MM.1S (cell line): ENCODE measurements at regions not wholly inside any gene's neighbourhood (a gene's known extent, or its start where the extent isn't known, plus 50 kb on each side); places are given as distances from the start of the nearest gene placed in this dataset.
"Not testable (repeated sequence)": the region's sequence is repeated elsewhere in the genome, so short reads cannot be mapped to it uniquely, and the experiment has no call there.

Experiments
- DNase-seq: peaks from one replicate; pipeline ENCODE4 v3.0.0-alpha.2; 2015
- H2AFZ ChIP-seq: fragments of 300-600 bp; sonication (generic); 2 replicates; pipeline ENCODE4 v1.6.0; 2016; ENCODE audit warnings: antibody characterized with exemption, low read length
- H3F3A ChIP-seq: fragments of 300-600 bp; sonication (generic); 2 replicates; pipeline ENCODE4 v1.6.1; 2016; ENCODE audit warnings: mild to moderate bottlenecking, antibody characterized with exemption, low read length, moderate library complexity, mixed read lengths; ENCODE audit not compliant: insufficient read depth
- H3K27ac ChIP-seq: fragments of 300-600 bp; sonication (generic); 2 replicates; pipeline ENCODE4 v1.5.1; 2016; ENCODE audit warnings: mild to moderate bottlenecking, low read length
- H3K27me3 ChIP-seq: fragments of 300-600 bp; sonication (generic); replicated peaks from 2 replicates; pipeline ENCODE4 v1.6.0; 2016; ENCODE audit warnings: low read length; ENCODE audit not compliant: insufficient read depth
- H3K36me3 ChIP-seq: fragments of 300-600 bp; sonication (generic); replicated peaks from 2 replicates; pipeline ENCODE4 v1.6.1; 2016; ENCODE audit warnings: mild to moderate bottlenecking, low read length, mixed read lengths; ENCODE audit not compliant: insufficient read depth
- H3K4me1 ChIP-seq: fragments of 300-600 bp; sonication (generic); 2 replicates; pipeline ENCODE4 v1.6.1; 2016; ENCODE audit warnings: low read length, mixed read lengths
- H3K4me2 ChIP-seq: fragments of 300-600 bp; sonication (generic); 2 replicates; pipeline ENCODE4 v1.6.0; 2016; ENCODE audit warnings: low read depth, low read length
- H3K4me3 ChIP-seq: fragments of 300-600 bp; sonication (generic); 2 replicates; pipeline ENCODE4 v1.5.1; 2016; ENCODE audit warnings: low read length, mixed read lengths
- H3K79me2 ChIP-seq: fragments of 300-600 bp; sonication (generic); 2 replicates; pipeline ENCODE4 v1.6.1; 2016; ENCODE audit warnings: mixed run types, low read length, mixed read lengths
- H3K9ac ChIP-seq: fragments of 300-600 bp; sonication (generic); 2 replicates; pipeline ENCODE4 v1.6.1; 2016; ENCODE audit warnings: low read length, mixed read lengths
- H3K9me2 ChIP-seq: fragments of 300-600 bp; sonication (generic); replicated peaks from 2 replicates; pipeline ENCODE4 v1.6.1; 2016; ENCODE audit warnings: mild to moderate bottlenecking, low read length, mixed read lengths; ENCODE audit not compliant: insufficient read depth
- H3K9me3 ChIP-seq: fragments of 300-600 bp; sonication (generic); replicated peaks from 2 replicates; pipeline ENCODE4 v1.6.1; 2016; ENCODE audit warnings: mild to moderate bottlenecking, low read length, mixed read lengths; ENCODE audit not compliant: insufficient read depth
- H4K20me1 ChIP-seq: fragments of 300-600 bp; sonication (generic); 2 replicates; pipeline ENCODE4 v1.6.1; 2016; ENCODE audit warnings: mild to moderate bottlenecking, low read length, moderate library complexity, mixed read lengths; ENCODE audit not compliant: insufficient read depth
- CTCF ChIP-seq: fragments of 300-600 bp; sonication (generic); IDR thresholded peaks from 2 replicates; pipeline ENCODE4 v1.5.1; 2016; ENCODE audit warnings: antibody characterized with exemption, low read length, mixed read lengths
- EZH2 ChIP-seq: fragments of 300-600 bp; sonication (generic); optimal IDR thresholded peaks from 2 replicates; pipeline ENCODE3; 2017; ENCODE audit warnings: low read depth, mild to moderate bottlenecking, antibody characterized with exemption, low read length, mixed read lengths
- EZH2phosphoT487 ChIP-seq: fragments of 300-600 bp; sonication (generic); IDR thresholded peaks from 2 replicates; pipeline ENCODE4 v1.6.1; 2018; ENCODE audit warnings: antibody characterized with exemption, low read length

- H3K9me3 ChIP-seq: no peaks in the 10 kb centered on the region
- no peaks in the 10 kb centered on the region for H3K36me3 ChIP-seq
- no peaks in the 10 kb centered on the region for H4K20me1 ChIP-seq
- H3K9ac ChIP-seq: no peak overlapping the region
- no peaks in the 10 kb centered on the region for H3K9me2 ChIP-seq
- DNase-seq: no peak
- no peak overlapping the region for H3K27ac ChIP-seq
- H3K4me3 ChIP-seq: no peak overlapping the region
- no peaks in the 10 kb centered on the region for H3F3A ChIP-seq
- H2AFZ ChIP-seq: no peak overlapping the region
- no peaks in the 10 kb centered on the region for H3K27me3 ChIP-seq
- H3K4me1 ChIP-seq: no peaks in the 10 kb centered on the region
- no peak overlapping the region for H3K4me2 ChIP-seq
- TF ChIP-seq CTCF (no peak), EZH2 (no peak), EZH2phosphoT487 (no peak)
- H3K79me2 ChIP-seq: no peaks in the 10 kb centered on the region
These were observed 69.1 kb downstream of the ARL6IP4 start for GRCh38 chr12:123049398-123050240.

DNA sequence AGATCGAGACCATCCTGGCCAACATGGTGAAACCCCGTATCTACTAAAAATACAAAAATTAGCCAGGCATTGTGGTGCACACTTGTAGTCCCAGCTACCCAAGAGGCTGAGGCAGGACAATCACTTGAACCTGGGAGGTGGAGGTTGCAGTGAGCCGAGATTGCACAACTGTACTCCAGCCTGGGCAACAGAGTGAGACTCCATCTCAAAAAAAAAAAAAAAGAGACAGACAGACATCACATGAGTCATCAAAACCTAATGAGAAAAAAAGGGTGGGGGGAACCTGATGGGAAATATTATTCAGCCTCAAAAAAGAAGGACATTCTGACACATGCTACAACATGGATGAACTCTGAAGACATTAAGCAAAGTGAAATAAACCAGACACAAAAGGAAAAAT lies 67.4 kb downstream of the ARL6IP4 start:
- H3K9me3 ChIP-seq, H2AFZ ChIP-seq, H3K36me3 ChIP-seq, H3K4me2 ChIP-seq, H3K79me2 ChIP-seq, H3K4me3 ChIP-seq, H3K27me3 ChIP-seq, H3K9me2 ChIP-seq, H4K20me1 ChIP-seq, H3F3A ChIP-seq, H3K4me1 ChIP-seq, H3K27ac ChIP-seq, DNase-seq, H3K9ac ChIP-seq: not testable (repeated sequence)

DNA sequence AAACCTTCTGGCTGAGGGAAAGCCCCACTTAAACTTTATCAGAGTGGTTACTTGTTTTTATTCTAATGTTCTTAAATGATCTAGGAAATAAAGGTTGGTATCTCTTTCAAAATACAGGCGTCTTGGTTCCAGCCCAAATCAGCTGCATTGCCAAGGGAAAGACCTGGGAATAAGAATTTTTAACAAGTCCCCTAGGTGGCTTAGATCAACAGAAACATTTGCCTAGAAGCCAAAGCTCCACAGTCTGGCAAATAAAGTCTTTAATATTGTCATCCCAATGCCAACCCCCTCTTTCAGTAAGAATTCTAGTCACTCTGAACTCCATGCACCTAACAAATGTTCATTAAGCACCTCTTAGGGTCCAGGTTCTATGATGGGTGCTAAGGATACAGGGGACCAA lies 66.8 kb downstream of the ARL6IP4 start:
- Histone ChIP-seq H3K27ac (no peak overlapping the region), H3K27me3 (no peaks in the 10 kb centered on the region), H3K4me3 (no peak overlapping the region), H3K9me3 (no peaks in the 10 kb centered on the region), H3K36me3 (no peaks in the 10 kb centered on the region), H3F3A (no peaks in the 10 kb centered on the region), H3K9ac (no peak overlapping the region), H3K4me2 (no peak overlapping the region), H3K79me2 (no peaks in the 10 kb centered on the region), H3K9me2 (no peaks in the 10 kb centered on the region), H3K4me1 (no peaks in the 10 kb centered on the region), H2AFZ (no peak overlapping the region), H4K20me1 (no peaks in the 10 kb centered on the region)
- TF ChIP-seq EZH2 (no peak), EZH2phosphoT487 (no peak), CTCF (no peak)
- DNase-seq: no peak

- no peak overlapping the region for H3K27ac ChIP-seq
- no peaks in the 10 kb centered on the region for H3K9me2 ChIP-seq
- H3K4me2 ChIP-seq: no peak overlapping the region
- H3K4me1 ChIP-seq: no peaks in the 10 kb centered on the region
- H3F3A ChIP-seq: no peaks in the 10 kb centered on the region
- H3K4me3 ChIP-seq: no peak overlapping the region
- no peak overlapping the region for H3K9ac ChIP-seq
- H3K36me3 ChIP-seq: no peaks in the 10 kb centered on the region
- H4K20me1 ChIP-seq: no peaks in the 10 kb centered on the region
- H3K79me2 ChIP-seq: no peaks in the 10 kb centered on the region
- no peaks in the 10 kb centered on the region for H3K27me3 ChIP-seq
- H2AFZ ChIP-seq: no peak overlapping the region
- DNase-seq: no peak
- no peaks in the 10 kb centered on the region for H3K9me3 ChIP-seq
- TF ChIP-seq EZH2 (no peak), CTCF (no peak), EZH2phosphoT487 (no peak)
These were observed 66.0 kb downstream of the ARL6IP4 start for GRCh38 chr12:123046431-123046830.
